Small intestine (tissue), 7 donors: ENCODE measurements at regions not wholly inside any gene's neighbourhood (a gene's known extent, or its start where the extent isn't known, plus 50 kb on each side); places are given as distances from the start of the nearest gene placed in this dataset.

Experiments
- DNase-seq, 2 donors: peaks; one replicate each; pipeline versions ENCODE4 v3.0.0 to v3.0.0-alpha.2; 2013
- FAIRE-seq: peaks from 2 replicates; lab custom pipeline; 2012; peaks lifted over from hg19 to GRCh38; lab: Jason Lieb, UNC
- H3K27ac ChIP-seq, 3 donors: one replicate each; pipeline ENCODE4 v1.5.1; 2013; ENCODE audit warnings: low read length in 2 of 3, mild to moderate bottlenecking in 2 of 3, control low read depth in 1 of 3, inconsistent platforms in 1 of 3, low read depth in 1 of 3, moderate library complexity in 1 of 3
- H3K27me3 ChIP-seq, 3 donors: one replicate each; pipeline ENCODE4 v1.6.1; 2013; ENCODE audit warnings: low read length in 3 of 3, inconsistent platforms in 1 of 3; ENCODE audit not compliant: control insufficient read depth in 3 of 3, insufficient read depth in 3 of 3
- H3K36me3 ChIP-seq, 3 donors: one replicate each; pipeline ENCODE4 v1.6.1; 2013; ENCODE audit warnings: low read length in 3 of 3, inconsistent platforms in 1 of 3, low read depth in 1 of 3, mild to moderate bottlenecking in 1 of 3, moderate library complexity in 1 of 3; ENCODE audit not compliant: control insufficient read depth in 3 of 3, insufficient read depth in 2 of 3
- H3K4me1 ChIP-seq, 3 donors: one replicate each; pipeline ENCODE4 v1.6.1; 2013; ENCODE audit warnings: low read length in 2 of 3, inconsistent platforms in 1 of 3, low read depth in 1 of 3, mild to moderate bottlenecking in 1 of 3, moderate library complexity in 1 of 3; ENCODE audit not compliant: control insufficient read depth in 3 of 3, insufficient read depth in 2 of 3
- H3K4me3 ChIP-seq, 3 donors: one replicate each; pipeline ENCODE4 v1.5.1; 2013; ENCODE audit warnings: low read length in 3 of 3, control low read depth in 1 of 3, inconsistent platforms in 1 of 3, low read depth in 1 of 3, mild to moderate bottlenecking in 1 of 3, moderate library complexity in 1 of 3
- H3K9me3 ChIP-seq, 2 donors: one replicate each; pipeline ENCODE4 v1.6.1; 2013; ENCODE audit warnings: low read depth in 1 of 2, low read length in 1 of 2; ENCODE audit not compliant: control insufficient read depth in 2 of 2, insufficient read depth in 1 of 2
- WGBS, 3 donors: extraction: QIAGEN DNeasy Blood & Tissue Kit; methylation state at CpG; one replicate each; pipeline ENCODE4 v1.1.7; 2013; 5-methylcytosine and 5-hydroxymethylcytosine counted together
- donor health status: healthy with polysubstance abuse.
- donor health status: control.
- donor health status: control.
- donor health status: Bipolar disorder and iron deficiency.
- donor health status: healthy.

- Histone ChIP-seq H3K4me3 (no peak overlapping the region), H3K27me3 (peaks cover 0 to 5% (median under 1%) of the 10 kb centered on the region in 3 donors), H3K4me1 (no peaks in the 10 kb centered on the region), H3K27ac (no peak overlapping the region), H3K36me3 (no peaks in the 10 kb centered on the region), H3K9me3 (peaks cover 0 to under 1% of the 10 kb centered on the region in 2 donors)
- 80 to 93% (median 92%) methylated on average over 1 of the region's 1 CpG for WGBS, 3 donors
- DNase-seq (no peak), FAIRE-seq (no peak)
These were observed 242.8 kb upstream of the TLE3 start for GRCh38 chr15:70340494-70340870.

GRCh38 chr15:70339571-70340493, 242.1 kb upstream of the TLE3 start:
- DNase-seq = peak in 1 of 2 donors; percentile 41
- Histone ChIP-seq H3K36me3 (no peaks in the 10 kb centered on the region), H3K27ac (no peak overlapping the region), H3K27me3 (peaks cover 0 to 3% (median 0%) of the 10 kb centered on the region in 3 donors), H3K4me3 (no peak overlapping the region), H3K4me1 (no peaks in the 10 kb centered on the region), H3K9me3 (peaks cover 0 to 7% of the 10 kb centered on the region in 2 donors)
- WGBS, 3 donors = 57 to 71% (median 67%) methylated on average over 11 of the region's 11 CpGs
- FAIRE-seq = no peak

GRCh38 chr15:70337277-70338186, 239.8 kb upstream of the TLE3 start:
- Histone ChIP-seq H3K4me3 (no peak overlapping the region), H3K4me1 (no peaks in the 10 kb centered on the region), H3K27me3 (no peaks in the 10 kb centered on the region), H3K9me3 (peaks cover 0 to 11% of the 10 kb centered on the region in 2 donors), H3K36me3 (no peaks in the 10 kb centered on the region), H3K27ac (no peak overlapping the region)
- no peak for FAIRE-seq
- WGBS, 3 donors = 89 to 93% (median 93%) methylated on average over 18 of the region's 18 CpGs
- no peak for DNase-seq

- H3K9me3 ChIP-seq = peaks cover 0 to 11% of the 10 kb centered on the region in 2 donors
- FAIRE-seq (no peak), DNase-seq (no peak)
- H3K27ac ChIP-seq = no peak overlapping the region
- WGBS, 3 donors = 85 to 86% (median 86%) methylated on average over 6 of the region's 6 CpGs
- no peaks in the 10 kb centered on the region for H3K27me3 ChIP-seq
- no peaks in the 10 kb centered on the region for H3K36me3 ChIP-seq
- no peak overlapping the region for H3K4me3 ChIP-seq
- H3K4me1 ChIP-seq = no peaks in the 10 kb centered on the region
These were observed 238.8 kb upstream of the TLE3 start for GRCh38 chr15:70336425-70337009.

GRCh38 chr15:70334286-70334685, 236.6 kb upstream of the TLE3 start:
- Histone ChIP-seq H3K4me1 (no peaks in the 10 kb centered on the region), H3K27ac (no peak overlapping the region), H3K27me3 (no peaks in the 10 kb centered on the region), H3K9me3 (peaks cover 0 to 11% of the 10 kb centered on the region in 2 donors), H3K4me3 (no peak overlapping the region), H3K36me3 (no peaks in the 10 kb centered on the region)
- WGBS, 3 donors = 96 to 98% (median 96%) methylated on average over 5 of the region's 5 CpGs
- DNase-seq (no peak), FAIRE-seq (peak; percentile 30)

- H3K27ac ChIP-seq = no peak overlapping the region
- H3K9me3 ChIP-seq = no peaks in the 10 kb centered on the region
- DNase-seq (no peak), FAIRE-seq (no peak)
- peaks cover 0 to 3% (median 0%) of the 10 kb centered on the region in 3 donors for H3K4me1 ChIP-seq
- H3K36me3 ChIP-seq = no peaks in the 10 kb centered on the region
- H3K4me3 ChIP-seq = no peak overlapping the region
- 91 to 96% (median 92%) methylated on average over 8 of the region's 8 CpGs for WGBS, 3 donors
- no peaks in the 10 kb centered on the region for H3K27me3 ChIP-seq
These were observed 231.5 kb upstream of the TLE3 start for GRCh38 chr15:70329179-70329578.

- no peaks in the 10 kb centered on the region for H3K36me3 ChIP-seq
- peaks cover 0 to 3% (median 3%) of the 10 kb centered on the region in 3 donors for H3K4me1 ChIP-seq
- no peak for DNase-seq
- H3K9me3 ChIP-seq = no peaks in the 10 kb centered on the region
- 66 to 67% (median 67%) methylated on average over 3 of the region's 3 CpGs for WGBS, 3 donors
- FAIRE-seq = no peak
- H3K27me3 ChIP-seq = no peaks in the 10 kb centered on the region
- no peak overlapping the region for H3K27ac ChIP-seq
- no peak overlapping the region for H3K4me3 ChIP-seq
These were observed 231.0 kb upstream of the TLE3 start for GRCh38 chr15:70328679-70329115.
